Anterior cingulate cortex (tissue), 58 donors: ENCODE measurements at regions not wholly inside any gene's neighbourhood (a gene's known extent, or its start where the extent isn't known, plus 50 kb on each side); places are given as distances from the start of the nearest gene placed in this dataset.
A peak's percentile ranks its signal among the peaks of the same experiment; 100 is the strongest.

Experiments
- DNase-seq, 58 donors: peaks; one replicate each; lab custom pipeline; 2025; lab: John Stamatoyannopoulos, UW

DNA sequence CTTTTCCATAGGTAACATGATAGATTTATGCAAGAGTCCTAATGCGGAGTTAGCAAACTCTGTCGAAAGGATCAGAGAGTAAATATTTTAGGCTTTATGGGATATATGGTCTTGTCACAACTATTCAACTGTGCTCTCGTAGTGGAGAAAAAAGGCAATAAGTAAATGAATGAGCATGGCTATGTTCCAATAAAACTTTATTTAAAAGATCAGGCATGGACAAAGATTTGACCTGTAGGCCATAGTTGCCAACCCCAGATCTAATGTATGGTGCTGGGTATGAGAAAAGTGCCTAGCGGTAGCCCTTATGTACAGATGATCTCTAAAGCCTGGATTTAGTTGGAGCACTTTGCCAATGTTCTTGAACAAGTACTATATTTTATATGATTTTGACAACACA is 498.8 kb upstream of the C1orf87 start:
- DNase-seq = no peak

- DNase-seq = no peak
Measured at GRCh38 chr1:60571811-60572210, 498.2 kb upstream of the C1orf87 start.

GRCh38 chr1:60569189-60569588 is 495.6 kb upstream of the C1orf87 start:
- no peak for DNase-seq

DNA sequence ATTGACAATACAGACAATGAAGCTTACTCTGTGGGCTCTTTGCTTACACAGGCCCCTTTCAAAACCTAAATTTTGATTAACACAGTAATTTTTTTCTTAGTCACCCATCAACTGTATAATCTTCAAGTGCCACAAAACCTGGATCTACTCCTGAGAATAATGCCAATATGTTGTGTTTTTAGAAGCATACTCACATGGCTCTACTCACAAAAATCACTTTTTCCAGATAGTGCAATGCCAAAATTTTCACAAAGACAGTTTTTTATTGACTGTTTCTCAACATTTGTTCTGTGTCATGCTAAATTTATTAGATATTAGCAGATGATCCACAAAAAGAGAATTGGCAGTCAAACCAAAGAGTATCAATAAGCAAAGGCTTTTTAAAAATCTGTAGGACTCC is 493.7 kb upstream of the C1orf87 start:
- no peak for DNase-seq

DNA sequence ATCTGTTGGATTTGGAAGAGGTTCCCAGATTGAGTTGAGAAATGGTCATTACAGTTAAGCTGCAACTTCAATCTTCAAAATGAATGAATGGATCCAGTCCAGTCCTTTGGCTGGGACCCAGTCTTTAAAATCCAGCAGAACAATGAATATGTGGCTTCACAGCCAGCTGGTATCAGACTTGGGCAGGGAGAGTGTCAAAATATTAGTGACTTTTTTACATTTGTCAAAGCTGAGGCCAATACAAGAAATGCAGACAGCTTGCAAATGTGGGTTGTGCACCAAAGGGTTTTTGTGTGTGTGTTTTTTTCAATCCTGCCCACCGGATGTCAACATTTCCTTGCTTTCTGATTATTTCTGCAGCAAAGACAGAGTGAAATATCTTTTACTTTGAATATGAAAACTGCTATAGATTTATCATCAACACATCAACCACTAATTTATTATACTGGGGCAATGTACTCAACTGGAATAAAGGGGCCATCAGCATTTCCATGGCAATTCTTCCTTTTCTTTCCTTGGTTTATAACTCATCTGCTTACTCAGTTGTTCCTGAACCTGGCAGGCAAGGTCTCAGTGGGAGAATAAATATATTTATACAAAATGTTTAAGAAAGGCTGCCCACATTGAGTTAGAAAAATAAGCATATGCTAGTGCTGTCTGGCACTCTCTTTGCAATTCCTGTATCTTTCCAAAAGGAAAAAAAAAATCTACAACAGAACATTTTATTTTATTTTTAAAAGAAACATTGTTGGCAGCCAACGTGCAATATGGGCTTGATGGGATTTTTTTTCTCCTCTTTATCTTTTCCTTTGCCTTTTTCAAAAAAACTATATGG is 491.6 kb upstream of the C1orf87 start:
- peak in 8 of 58 donors; percentile 0 to 18 (median 2) for DNase-seq

DNA sequence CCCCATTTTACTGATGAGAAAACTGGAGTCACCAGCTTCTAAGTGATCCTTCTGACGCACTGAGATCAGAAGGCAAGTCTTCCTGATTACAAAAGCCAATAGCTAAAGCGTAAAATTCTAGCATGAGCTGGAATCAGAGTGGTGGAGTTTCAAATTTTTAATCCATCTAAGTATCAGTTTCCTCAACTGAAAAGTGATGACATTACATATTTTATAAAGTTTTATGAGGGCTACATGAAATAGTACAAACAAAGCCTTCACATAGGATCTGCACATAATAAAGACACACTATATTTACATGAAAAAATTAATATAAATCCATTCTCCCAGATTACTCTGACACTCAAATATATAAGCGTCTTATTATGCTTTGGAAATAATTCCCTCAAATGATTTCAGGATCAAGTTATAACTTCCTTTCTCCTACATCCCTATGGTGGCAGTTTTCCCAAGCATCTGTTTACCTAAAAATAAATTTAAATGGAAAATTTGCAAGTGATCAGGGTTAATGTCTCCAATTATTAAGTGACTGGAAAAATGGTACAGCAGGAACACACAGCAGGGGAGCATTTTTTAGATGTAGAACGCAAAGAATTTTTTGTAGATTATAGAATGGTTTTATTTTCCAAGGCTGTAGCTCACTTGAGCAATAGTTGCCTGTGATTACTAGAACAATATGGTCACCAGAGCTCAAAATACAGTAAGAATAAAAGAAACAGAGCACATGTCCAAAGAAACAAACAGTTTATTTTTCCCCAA is 490.4 kb upstream of the C1orf87 start:
- DNase-seq = no peak

DNA sequence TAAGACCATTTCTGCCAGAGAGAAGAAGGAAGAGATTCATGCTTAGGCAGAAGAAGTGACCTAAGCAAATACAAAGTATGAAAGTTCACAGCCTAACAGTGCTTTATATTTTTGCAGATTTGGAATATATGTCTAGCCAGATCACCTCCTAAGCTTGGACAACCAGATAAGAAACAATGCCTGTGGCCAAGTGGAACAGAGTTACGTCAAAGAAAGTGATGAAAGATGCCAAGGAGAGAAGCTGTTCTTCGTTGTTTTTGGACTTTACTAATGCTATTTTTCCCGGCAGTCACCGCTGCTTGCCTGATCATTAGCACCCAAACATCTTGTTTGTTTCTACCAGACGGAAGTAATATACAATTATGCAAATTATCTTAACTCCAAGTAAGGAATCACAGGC is 489.2 kb upstream of the C1orf87 start:
- DNase-seq = no peak

DNA sequence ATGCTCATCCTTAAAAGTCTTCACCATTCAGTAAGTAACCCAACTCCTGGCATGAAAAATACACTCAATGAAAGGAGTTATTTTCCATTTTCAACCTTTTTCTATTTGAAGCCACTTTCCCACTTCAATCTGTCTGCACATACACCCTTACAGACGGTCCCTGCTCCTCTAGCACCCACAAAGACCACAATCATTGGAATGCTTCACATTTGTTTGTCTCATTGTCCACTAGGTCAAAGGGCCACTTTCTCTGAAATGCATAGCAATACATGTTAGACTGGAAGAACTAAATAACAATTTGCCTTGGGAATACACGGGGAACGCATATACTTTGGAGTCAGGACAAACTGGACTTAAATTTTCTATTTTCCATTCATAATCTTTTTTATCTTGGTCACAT is 487.1 kb upstream of the C1orf87 start:
- DNase-seq = no peak

DNA sequence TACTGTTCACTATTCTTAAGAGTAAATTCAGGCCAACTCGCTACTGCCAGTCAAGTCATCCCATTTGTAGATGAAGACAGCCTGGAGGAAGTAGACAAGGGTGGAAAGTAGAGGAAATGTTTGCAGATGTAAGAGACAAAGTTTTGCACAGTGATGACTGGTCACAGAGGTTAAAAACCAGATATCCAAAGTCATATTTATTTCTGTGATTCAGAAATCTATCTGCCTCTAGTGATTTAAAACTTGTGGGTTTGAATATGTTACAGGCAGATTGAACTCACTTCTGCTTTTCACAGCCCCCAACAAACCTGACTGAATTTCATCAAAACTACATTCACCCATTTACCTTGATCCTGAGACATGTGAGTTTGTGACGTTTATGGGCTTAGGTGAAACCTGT is 484.7 kb upstream of the C1orf87 start:
- DNase-seq = no peak

- DNase-seq = no peak
Measured at GRCh38 chr1:60553730-60554129, 480.2 kb upstream of the C1orf87 start.

DNA sequence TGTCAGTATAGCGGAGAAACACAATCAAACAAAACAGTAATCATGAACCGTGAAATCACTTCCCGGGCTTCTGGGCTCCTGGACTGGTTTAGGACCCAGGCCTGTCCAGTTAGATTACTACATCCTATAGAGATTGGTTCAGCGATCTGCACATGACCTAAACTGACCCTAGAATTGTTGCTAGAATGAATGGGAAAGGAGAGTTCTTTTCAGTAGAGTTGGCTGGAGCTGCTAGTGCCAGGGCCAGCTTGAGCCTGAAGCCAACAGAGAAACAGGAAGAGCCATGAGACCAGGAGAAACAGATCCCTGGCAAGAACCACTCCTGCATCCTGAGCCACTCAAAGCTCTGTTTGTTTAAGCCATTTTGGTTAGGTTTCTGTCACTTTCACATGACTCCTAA is 474.3 kb upstream of the C1orf87 start:
- peak in 16 of 58 donors; percentile 0 to 40 (median 6) for DNase-seq

GRCh38 chr1:60541831-60542532 is 468.4 kb upstream of the C1orf87 start:
- DNase-seq = no peak

DNA sequence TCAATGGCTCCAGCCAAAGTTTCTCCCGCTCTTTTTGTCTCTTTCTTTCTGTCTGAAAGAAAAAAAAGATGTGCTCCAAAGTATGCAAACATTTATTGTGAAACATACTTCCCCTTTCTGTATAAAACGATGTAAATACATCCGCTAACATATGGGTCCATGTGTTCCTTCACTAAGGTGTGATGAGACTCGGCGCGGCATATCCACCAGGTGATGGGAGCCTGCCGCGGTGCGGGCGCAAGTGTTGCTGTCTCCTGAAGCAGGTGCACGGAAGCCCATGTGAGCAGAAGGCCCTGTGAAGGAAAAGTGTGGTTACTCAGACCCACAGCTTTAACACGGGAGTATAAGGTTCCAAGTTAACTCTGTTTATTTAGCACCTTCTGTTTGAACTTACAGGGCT is 466.6 kb upstream of the C1orf87 start:
- no peak for DNase-seq

DNA sequence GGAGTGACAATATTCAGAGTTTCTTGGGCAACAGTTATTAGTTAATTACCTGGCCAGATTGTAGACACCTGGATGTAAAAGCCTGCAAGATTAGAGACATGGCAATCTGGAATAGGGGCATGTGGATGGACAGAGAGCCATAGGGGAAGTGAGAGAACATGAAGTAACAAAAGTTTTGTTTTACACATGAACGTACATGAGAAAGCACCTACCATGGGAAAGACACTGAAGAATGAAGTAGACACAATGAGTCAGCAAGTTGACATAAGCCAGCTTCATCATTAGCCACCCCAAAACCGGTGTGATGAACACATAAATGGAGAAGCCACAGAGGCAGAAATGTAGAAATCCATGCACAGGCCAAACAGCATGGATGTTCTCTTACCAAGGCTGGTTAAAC is 462.1 kb upstream of the C1orf87 start:
- DNase-seq = no peak

DNA sequence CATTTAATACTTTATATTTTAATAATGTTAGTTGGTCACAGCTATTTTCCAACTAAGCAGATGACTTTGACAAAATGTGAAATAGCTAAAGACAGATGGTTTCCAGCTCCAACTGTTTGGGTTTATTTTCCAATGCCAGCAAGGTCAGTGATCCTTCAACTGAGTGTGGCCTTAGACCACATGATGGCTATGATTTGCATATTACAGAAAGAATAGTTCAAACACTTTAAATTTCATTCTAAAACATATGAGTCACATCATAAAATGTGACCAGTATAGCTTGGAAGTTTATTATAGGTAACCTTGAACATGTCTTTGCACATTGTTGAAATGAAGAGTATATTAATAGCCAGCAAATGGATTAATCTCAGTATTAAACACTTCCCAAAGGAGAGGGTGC is 454.0 kb upstream of the C1orf87 start:
- DNase-seq = no peak

DNA sequence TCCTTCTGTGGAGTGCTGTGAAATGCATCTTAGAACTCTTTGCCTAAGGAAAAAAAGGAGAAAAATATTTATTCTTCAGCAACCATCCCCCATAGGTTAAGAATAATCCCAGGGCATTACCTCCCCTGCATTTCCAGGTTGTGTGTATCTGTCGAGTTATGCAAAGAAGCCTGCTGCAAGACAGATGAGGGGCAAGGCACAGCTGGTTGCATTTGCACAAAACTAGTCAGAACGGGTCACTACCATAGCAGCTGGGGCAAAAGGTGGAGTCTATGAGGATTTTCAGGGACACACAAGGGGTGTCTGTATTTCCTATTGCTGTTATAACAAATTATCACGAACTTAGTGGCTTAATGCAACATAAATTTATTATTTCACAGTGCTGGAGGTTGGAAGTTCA is 443.4 kb upstream of the C1orf87 start:
- DNase-seq = no peak

DNA sequence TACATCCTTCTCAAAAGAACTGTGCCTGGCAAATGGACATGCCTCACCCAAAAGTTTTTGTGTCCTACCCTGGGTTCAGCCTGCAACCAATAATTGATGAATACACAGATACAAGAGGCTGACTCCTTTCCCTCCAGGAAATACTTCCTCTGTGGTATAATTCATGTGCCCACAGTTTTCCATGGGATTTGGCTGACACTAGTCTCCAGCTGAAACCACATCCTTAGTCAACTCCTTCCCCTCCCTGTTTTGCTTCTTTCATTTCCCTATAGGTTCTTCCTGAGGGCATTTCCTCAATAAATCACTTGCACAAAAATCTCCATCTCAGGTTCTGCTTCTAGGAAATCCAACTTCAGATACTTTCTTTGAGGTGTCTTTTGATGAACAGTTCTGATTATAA is 436.6 kb upstream of the C1orf87 start:
- DNase-seq = no peak

DNA sequence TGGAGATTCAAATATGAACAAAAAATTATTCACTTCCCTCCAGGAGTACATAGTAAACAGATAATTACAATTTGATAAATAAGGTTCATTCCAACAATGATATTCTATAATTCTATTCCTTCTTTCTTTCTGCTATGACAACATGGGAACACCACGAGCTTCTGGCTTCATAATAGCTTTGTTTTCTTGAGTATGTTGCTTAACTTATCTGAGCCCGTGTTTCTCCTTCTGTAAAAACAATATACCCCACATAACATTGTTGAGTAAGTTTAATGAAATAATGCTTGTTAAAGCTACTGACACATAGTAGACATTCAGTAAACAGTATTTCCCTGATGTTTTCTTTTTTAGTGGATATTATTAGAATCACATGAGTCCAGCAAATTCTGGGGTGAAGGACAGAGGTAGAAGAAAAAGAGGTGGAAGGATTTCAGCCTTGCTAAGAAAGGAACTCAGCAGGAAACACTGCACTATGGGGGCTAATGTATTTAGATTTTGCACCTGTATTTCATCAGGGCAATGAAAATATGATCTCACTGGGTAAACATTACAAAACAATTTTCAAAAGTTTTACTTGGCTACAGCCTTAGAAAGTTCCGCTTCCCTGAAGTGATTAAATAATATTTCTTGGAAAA is 430.8 kb upstream of the C1orf87 start:
- no peak for DNase-seq

DNA sequence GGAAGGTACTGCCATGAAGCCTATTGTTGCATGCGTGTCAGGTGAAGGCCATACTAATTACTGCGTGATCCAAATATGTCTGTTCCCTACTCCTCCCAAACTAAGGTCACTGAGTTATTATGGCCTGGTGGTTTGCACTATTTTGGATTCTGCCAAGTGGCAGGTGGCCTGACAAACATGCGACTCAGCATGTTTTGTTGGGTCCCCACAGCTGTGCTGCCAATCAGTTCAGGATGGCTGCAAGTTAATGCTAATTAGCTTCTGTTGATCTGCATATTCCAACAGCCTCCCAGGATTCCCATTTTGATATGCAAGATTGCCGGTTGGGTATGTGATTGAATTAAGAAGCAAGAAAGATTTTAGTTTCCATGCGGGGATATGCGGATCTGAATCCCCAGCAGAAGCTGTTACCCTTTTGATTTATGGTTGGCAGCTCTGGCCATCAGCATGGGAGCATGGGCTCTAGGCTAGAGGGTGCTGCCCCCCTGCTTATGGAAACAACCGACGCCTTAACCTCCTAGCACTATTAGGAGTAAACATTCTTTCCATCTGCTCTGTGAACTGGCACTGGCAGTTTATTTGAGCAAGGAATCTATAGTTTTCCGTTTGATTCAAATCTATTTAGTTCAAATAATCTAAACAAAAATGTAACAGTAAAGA is 429.8 kb upstream of the C1orf87 start:
- DNase-seq = no peak

DNA sequence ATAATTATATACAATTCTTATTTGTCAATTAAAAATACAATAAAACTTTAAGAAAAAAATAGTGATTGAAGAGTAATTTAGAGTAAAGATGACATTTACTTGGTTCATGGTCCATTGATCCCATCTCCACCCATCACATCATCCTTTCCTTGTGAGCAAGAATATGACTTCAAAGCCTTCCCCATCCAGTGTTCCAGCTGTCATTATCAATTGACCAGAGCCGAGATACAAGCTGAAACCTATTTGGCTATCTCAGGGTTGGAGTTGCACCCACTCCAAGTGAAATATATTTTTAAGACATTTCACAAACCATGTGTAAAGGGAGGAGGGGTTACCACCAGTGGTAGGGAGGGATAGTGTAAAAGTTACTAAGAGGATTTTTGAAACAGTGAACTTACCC is 428.9 kb upstream of the C1orf87 start:
- no peak for DNase-seq
